Right atrium auricular region (tissue), 2 donors: ENCODE measurements at regions not wholly inside any gene's neighbourhood (a gene's known extent, or its start where the extent isn't known, plus 50 kb on each side); places are given as distances from the start of the nearest gene placed in this dataset.

Experiments used
- DNase-seq: peaks from one replicate; pipeline ENCODE4 v3.0.0-alpha.2; 2019; ENCODE audit warnings: low spot score
- H3K27ac ChIP-seq, 2 donors: fragments of 200-600 bp; sonication (generic); 1 replicate in 1 of 2; 2 replicates in 1 of 2; pipeline ENCODE4 v1.5.1; 2016 to 2019
- H3K27me3 ChIP-seq, 2 donors: fragments of 200-600 bp; sonication (generic); one replicate each; pipeline versions ENCODE4 v1.5.1 to v1.6.0; 2017 to 2019
- H3K36me3 ChIP-seq: fragments of 200-600 bp; sonication (generic); one replicate; pipeline ENCODE4 v1.5.1; 2016
- H3K4me1 ChIP-seq, 2 donors: fragments of 200-600 bp; sonication (generic); one replicate each; pipeline versions ENCODE4 v1.5.1 to v1.6.0; 2017 to 2019
- H3K4me3 ChIP-seq, 2 donors: fragments of 200-600 bp; sonication (generic); 1 replicate in 1 of 2; 2 replicates in 1 of 2; pipeline ENCODE4 v1.5.1; 2017 to 2019; ENCODE audit warnings: mild to moderate bottlenecking in 1 of 2, moderate library complexity in 1 of 2
- H3K9me3 ChIP-seq, 2 donors: fragments of 200-600 bp; sonication (generic); one replicate each; pipeline ENCODE4 v1.5.1; 2019
- TF ChIP-seq, protein P1 (sequence below), 2 donors: fragments of 200-600 bp; sonication (generic); IDR thresholded peaks; one replicate each; pipeline ENCODE4 v1.5.1; 2019; ENCODE audit warnings: antibody characterized with exemption in 2 of 2

GRCh38 chr1:82299056-82299455 lies 498.3 kb downstream of the ADGRL2 start:
- no peak overlapping the region for H3K27ac ChIP-seq
- no peak for DNase-seq
- no peak overlapping the region for H3K4me3 ChIP-seq
- H3K9me3 ChIP-seq, result no peaks in the 10 kb centered on the region
- H3K4me1 ChIP-seq, result no peaks in the 10 kb centered on the region
- no peaks in the 10 kb centered on the region for H3K36me3 ChIP-seq
- H3K27me3 ChIP-seq, result no peaks in the 10 kb centered on the region
- TF ChIP-seq, protein P1, sequence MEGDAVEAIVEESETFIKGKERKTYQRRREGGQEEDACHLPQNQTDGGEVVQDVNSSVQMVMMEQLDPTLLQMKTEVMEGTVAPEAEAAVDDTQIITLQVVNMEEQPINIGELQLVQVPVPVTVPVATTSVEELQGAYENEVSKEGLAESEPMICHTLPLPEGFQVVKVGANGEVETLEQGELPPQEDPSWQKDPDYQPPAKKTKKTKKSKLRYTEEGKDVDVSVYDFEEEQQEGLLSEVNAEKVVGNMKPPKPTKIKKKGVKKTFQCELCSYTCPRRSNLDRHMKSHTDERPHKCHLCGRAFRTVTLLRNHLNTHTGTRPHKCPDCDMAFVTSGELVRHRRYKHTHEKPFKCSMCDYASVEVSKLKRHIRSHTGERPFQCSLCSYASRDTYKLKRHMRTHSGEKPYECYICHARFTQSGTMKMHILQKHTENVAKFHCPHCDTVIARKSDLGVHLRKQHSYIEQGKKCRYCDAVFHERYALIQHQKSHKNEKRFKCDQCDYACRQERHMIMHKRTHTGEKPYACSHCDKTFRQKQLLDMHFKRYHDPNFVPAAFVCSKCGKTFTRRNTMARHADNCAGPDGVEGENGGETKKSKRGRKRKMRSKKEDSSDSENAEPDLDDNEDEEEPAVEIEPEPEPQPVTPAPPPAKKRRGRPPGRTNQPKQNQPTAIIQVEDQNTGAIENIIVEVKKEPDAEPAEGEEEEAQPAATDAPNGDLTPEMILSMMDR (IDR thresholded peaks at IDR 0.05), result no peak

GRCh38 chr1:82297139-82297896 lies 496.6 kb downstream of the ADGRL2 start:
- TF ChIP-seq, protein P1 (IDR thresholded peaks at IDR 0.05), result no peak
- DNase-seq, result no peak
- no peaks in the 10 kb centered on the region for H3K36me3 ChIP-seq

GRCh38 chr1:82287556-82287955 lies 486.8 kb downstream of the ADGRL2 start:
- H3K27ac ChIP-seq, result no peak overlapping the region
- no peaks in the 10 kb centered on the region for H3K9me3 ChIP-seq
- H3K36me3 ChIP-seq, result no peaks in the 10 kb centered on the region
- H3K27me3 ChIP-seq, result no peaks in the 10 kb centered on the region
- TF ChIP-seq, protein P1 (IDR thresholded peaks at IDR 0.05), result no peak
- H3K4me1 ChIP-seq, result no peaks in the 10 kb centered on the region
- no peak overlapping the region for H3K4me3 ChIP-seq
- no peak for DNase-seq

More at GRCh38 chr1:82297139-82297896, 496.6 kb downstream of the ADGRL2 start:
- no peaks in the 10 kb centered on the region for H3K27me3 ChIP-seq
- no peaks in the 10 kb centered on the region for H3K9me3 ChIP-seq
- H3K4me1 ChIP-seq, result no peaks in the 10 kb centered on the region
- H3K27ac ChIP-seq, result no peak overlapping the region
- H3K4me3 ChIP-seq, result no peak overlapping the region

DNA sequence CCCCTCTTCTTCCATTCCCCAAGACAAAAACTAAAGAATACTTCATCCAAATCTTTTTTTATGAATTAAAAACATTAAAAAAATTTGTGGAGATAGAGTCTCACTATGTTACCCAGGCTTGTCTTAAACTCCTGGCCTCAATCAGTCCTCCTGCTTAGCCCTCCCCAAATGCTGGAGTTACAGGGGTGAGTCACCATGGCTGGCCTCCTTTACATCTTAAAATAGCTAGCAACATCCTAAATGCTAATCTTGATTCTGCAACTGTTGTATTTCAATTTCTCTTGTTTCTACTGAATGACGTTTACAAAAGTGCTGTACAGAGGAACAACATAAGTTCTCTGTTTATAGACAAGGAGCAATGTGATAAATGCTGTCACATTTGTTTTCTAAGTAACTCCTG lies 483.5 kb downstream of the ADGRL2 start:
- no peak overlapping the region for H3K4me3 ChIP-seq
- H3K27me3 ChIP-seq, result no peaks in the 10 kb centered on the region
- no peaks in the 10 kb centered on the region for H3K36me3 ChIP-seq
- TF ChIP-seq, protein P1 (IDR thresholded peaks at IDR 0.05), result no peak
- no peak for DNase-seq
- no peaks in the 10 kb centered on the region for H3K4me1 ChIP-seq
- no peaks in the 10 kb centered on the region for H3K9me3 ChIP-seq
- no peak overlapping the region for H3K27ac ChIP-seq

DNA sequence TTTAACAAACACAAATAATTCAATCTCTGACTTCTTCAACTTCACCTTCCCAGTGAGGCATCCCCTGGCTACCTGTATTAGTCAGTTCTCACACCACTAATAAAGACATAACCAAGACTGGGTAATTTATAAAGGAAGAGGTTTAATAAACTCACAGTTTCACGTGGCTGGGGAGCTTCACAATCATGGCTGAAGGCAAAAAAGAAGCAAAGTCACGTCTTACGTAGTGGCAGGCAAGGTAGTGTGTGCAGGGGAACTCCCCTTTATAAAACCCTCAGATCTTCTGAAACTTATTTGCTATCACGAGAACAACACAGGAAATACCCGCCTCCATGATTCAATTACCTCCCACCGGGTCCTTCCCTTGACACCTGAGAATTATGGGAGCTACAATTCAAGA lies 478.5 kb downstream of the ADGRL2 start:
- Histone ChIP-seq H3K27ac (no peak overlapping the region), H3K4me1 (no peaks in the 10 kb centered on the region), H3K9me3 (no peaks in the 10 kb centered on the region), H3K4me3 (no peak overlapping the region), H3K36me3 (no peaks in the 10 kb centered on the region), H3K27me3 (no peaks in the 10 kb centered on the region)
- TF ChIP-seq, protein P1 (IDR thresholded peaks at IDR 0.05), result no peak
- no peak for DNase-seq

DNA sequence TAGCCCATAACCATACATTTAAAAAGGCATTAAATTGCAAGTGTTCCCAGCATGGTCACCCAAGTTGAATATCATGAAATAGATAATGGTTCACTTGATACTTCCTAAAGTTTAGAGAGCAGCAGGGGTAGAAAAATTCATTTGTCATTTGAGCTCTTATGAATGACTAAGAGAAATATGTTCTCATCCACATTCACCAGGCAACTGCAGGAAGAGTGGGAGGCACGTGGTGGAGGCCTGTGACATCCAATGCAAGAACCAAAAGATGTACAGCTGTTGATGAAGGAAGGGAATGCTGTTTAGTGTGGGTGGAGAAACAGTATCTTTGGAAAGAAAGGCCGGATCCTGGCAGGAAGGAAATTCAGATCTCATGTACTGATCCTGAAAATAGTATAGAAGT lies 473.1 kb downstream of the ADGRL2 start:
- no peak for DNase-seq
- TF ChIP-seq, protein P1 (IDR thresholded peaks at IDR 0.05), result no peak
- Histone ChIP-seq H3K27me3 (no peaks in the 10 kb centered on the region), H3K27ac (no peak overlapping the region), H3K4me1 (no peaks in the 10 kb centered on the region), H3K4me3 (no peak overlapping the region), H3K36me3 (no peaks in the 10 kb centered on the region), H3K9me3 (no peaks in the 10 kb centered on the region)
